Gastroesophageal sphincter (tissue), 3 donors: ENCODE measurements at regions not wholly inside any gene's neighbourhood (a gene's known extent, or its start where the extent isn't known, plus 50 kb on each side); places are given as distances from the start of the nearest gene placed in this dataset.

Source experiments
- EP300 ChIP-seq: sonication (generic); formaldehyde crosslinking; IDR thresholded peaks from one replicate; pipeline ENCODE4 v1.6.1; 2017; ENCODE audit warnings: antibody characterized with exemption, mild to moderate bottlenecking
- POLR2A ChIP-seq, 2 donors: fragments of 450-650 bp; IDR thresholded peaks; one replicate each; pipeline ENCODE4 v1.6.1; 2017; ENCODE audit warnings: antibody characterized with exemption in 2 of 2, mild to moderate bottlenecking in 2 of 2, moderate library complexity in 1 of 2
- POLR2AphosphoS5 ChIP-seq: sonication (generic); formaldehyde crosslinking; IDR thresholded peaks from one replicate; pipeline ENCODE4 v1.6.1; 2017; ENCODE audit warnings: antibody characterized with exemption
- TF ChIP-seq, protein P1 (sequence below), 4 experiments: fragments of 200-600 bp in 2 of 4; fragments of 450-650 bp in 2 of 4; sonication (generic) in 1 of 4; IDR thresholded peaks; one replicate each; pipeline ENCODE4 v1.5.1; 2017 to 2019; ENCODE audit warnings: antibody characterized with exemption in 4 of 4, mild to moderate bottlenecking in 2 of 4, moderate library complexity in 2 of 4

DNA sequence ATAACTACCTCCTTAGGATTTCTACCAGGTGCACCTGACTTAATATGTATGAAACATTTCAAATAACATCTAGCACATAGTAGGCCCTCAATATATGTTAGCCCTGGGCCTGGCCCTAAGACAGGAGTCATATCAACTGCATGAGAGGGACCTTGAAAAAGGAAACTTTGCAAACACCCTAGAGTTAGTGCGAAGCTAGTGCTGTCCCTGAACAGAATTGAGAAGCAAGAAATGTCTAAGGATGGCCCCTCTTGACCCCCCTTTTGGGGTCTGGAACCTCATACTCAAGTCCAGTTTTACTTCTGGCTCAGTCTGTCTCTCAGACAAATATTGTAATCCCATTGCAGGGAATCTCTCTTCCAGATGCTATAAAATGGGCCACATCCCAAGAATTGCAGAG is 80.5 kb downstream of the CBLN1 start:
- TF ChIP-seq POLR2A (IDR thresholded peaks at IDR 0.05) (no peak), POLR2AphosphoS5 (no peak), EP300 (no peak)
- TF ChIP-seq, protein P1, sequence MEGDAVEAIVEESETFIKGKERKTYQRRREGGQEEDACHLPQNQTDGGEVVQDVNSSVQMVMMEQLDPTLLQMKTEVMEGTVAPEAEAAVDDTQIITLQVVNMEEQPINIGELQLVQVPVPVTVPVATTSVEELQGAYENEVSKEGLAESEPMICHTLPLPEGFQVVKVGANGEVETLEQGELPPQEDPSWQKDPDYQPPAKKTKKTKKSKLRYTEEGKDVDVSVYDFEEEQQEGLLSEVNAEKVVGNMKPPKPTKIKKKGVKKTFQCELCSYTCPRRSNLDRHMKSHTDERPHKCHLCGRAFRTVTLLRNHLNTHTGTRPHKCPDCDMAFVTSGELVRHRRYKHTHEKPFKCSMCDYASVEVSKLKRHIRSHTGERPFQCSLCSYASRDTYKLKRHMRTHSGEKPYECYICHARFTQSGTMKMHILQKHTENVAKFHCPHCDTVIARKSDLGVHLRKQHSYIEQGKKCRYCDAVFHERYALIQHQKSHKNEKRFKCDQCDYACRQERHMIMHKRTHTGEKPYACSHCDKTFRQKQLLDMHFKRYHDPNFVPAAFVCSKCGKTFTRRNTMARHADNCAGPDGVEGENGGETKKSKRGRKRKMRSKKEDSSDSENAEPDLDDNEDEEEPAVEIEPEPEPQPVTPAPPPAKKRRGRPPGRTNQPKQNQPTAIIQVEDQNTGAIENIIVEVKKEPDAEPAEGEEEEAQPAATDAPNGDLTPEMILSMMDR (IDR thresholded peaks at IDR 0.05), result no peak
